ENCODE measurements at regions not wholly inside any gene's neighbourhood (a gene's known extent, or its start where the extent isn't known, plus 50 kb on each side); places are given as distances from the start of the nearest gene placed in this dataset.

DNA sequence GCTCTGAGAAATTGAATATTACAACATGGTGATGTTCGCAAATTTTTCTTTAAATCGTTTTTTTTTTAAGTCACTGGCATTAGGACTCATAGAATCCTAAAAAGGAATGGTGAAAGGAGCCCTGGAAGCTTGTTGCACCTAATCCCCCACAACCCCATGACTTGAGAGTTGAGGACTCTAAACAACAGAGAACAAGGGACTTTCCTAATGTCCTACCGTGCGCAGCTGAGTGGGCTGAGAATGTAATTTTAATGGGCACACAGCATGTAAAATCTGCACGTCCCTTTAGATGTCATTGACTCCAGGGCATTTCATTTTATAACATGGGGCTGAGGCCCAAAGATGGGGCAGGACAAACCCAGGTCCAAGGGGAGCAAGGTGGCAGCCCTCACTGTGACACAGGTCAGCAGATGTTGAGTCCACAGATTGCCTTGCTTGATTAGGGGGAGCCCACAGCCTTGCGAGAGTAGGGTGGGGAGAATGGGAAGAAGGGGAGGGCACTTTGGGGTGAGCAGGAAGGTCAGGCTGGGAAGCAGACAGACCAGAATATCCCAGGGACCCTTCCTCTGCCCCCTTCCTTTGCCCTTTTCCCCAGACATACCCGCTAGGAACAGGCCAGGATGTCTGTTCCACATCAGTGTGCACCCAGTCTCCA lies 208.4 kb upstream of the ZMIZ1 start:
- DNase-seq (ENCODE audit: low read depth), result no peak

GRCh38 chr10:78861529-78862327 lies 207.0 kb upstream of the ZMIZ1 start:
- DNase-seq (ENCODE audit: low read depth), result no peak

GRCh38 chr10:78862328-78862640 lies 206.5 kb upstream of the ZMIZ1 start:
- no peak for DNase-seq (ENCODE audit: low read depth)

GRCh38 chr10:78863140-78863905 lies 205.4 kb upstream of the ZMIZ1 start:
- DNase-seq (ENCODE audit: low read depth), result no peak

DNA sequence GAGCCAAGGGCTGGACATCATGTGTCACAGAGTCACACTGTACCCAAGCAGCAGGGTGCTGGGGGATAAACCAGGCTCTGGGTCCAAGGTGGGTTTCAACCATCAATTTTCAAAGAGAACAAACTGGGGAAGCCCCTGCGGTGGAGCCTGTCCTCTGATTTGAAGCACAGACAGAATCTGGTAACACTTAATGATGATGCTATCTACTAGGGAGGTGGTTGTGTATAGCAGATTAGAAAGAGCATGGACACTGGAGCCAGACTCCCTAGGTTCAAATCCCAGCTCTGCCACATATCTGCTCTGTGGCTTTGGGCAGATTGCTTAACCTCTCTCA lies 204.9 kb upstream of the ZMIZ1 start:
- no peak for DNase-seq (ENCODE audit: low read depth)

GRCh38 chr10:78864761-78865537 lies 203.8 kb upstream of the ZMIZ1 start:
- DNase-seq (ENCODE audit: low read depth), result no peak

DNA sequence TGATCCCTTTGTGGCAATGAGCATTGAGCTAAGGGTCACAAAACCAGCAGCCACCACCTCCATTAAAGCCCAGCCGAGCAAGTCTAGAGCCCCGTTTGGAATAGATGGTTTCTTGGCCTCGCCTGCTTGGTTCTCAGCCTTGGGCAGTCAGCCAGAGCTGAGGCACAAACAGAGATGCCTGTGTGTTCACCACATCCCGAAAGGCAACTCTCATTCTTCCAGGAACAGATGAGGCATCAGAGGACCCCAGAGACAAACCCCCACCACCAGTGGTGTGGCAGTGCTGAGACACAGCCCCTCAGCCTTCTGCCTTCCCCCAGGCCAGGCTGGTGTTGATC lies 203.3 kb upstream of the ZMIZ1 start:
- DNase-seq (ENCODE audit: low read depth), result no peak

DNA sequence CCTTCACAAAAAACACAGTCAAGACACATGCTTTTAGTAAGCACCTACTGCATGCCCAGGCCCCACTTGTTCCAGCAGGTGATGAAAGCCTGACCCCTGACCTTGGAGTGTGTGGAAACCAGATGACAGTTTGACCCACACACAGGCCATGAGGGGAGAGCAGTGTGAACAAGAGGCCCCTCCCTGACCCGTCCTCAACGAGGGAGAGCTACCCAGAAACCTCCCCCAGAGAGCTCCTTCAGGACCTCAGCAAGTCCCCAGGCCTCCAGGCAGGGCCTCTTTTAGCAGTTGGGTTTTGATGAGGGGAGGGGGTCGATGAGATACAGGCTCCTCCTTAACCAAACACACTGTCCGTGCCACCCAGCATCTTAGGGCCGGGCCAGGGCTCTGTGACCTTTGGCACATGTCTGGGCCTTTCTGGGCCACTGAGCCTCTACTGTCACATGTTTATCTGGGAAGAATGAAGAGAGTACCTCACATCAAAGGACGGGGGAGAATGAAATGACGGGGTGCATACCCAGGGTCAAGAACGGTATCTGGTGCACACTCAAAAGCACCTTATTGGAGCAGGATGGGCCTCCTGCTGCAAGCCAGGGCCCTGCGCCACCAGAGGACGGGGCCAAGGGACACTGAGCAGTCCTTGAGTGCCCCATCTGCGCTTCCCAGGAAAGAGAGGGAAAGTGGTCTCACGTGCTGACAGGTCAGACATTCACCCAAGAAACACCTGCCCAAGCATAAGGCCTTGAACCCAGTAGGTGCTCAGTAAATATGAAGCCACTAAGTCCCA lies 202.6 kb upstream of the ZMIZ1 start:
- no peak for DNase-seq (ENCODE audit: low read depth)

DNA sequence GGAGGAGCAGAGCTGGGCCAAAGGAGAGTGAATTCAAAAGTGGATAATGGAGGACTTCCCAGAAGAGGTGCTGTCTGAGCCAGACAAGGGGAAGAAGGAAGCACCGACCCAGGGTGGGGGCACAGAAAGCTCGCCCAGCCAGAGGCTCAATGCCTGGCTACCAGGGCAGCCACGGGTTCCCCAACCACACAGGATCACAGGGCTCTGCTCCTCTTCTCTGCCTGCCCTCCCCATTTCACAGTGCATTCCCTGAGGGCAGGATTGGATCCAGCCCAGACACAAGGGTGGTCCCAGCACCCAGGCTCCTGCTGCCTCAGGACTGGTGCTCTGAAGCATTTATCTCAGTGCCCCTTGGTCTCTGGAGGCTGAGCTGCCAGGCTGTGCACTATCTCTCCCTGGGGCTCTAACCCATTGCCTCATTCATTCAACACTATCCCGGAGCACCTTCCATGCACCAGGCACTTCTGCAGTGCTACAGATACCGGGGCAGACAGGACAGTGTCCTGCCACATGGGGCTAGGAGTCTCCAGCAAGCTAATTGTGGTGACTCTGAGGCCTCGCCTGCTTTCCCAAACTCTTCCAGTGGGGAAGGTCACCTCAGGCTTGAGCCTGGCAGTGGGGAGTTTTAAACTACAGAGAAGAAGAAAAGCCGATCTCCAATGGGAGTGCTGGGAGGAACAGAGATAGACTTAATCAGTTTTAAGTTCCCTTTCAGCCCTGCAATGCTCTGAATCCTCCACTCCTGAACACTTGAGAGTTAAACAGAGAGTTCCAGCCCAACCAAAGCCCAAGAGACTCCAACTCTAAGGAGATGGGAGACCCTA lies 201.8 kb upstream of the ZMIZ1 start:
- no peak for DNase-seq (ENCODE audit: low read depth)

- no peak for DNase-seq (ENCODE audit: low read depth)
Observed at GRCh38 chr10:78867555-78867939, 201.2 kb upstream of the ZMIZ1 start.

DNA sequence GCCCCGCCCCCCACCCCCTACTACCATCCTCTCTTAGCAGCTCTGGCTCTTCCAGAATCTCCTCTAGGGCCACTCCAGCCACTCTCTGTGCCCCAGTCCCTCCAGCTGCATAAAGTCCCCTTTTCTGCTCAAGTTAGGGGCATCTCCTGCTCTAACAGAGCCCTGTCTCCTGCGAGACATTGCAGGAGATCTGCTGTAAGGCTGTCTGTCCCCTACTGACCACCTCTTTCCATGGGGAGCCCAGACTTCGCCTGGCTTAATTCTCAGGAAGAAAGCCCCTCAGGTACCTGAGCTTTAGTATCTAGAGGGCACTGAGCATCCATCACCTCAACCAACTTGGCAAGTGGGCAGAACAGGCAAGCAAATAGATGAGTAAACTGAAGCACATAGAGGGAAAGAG lies 200.7 kb upstream of the ZMIZ1 start:
- no peak for DNase-seq (ENCODE audit: low read depth)

GRCh38 chr10:78868456-78868855 lies 200.3 kb upstream of the ZMIZ1 start:
- no peak for DNase-seq (ENCODE audit: low read depth)

DNA sequence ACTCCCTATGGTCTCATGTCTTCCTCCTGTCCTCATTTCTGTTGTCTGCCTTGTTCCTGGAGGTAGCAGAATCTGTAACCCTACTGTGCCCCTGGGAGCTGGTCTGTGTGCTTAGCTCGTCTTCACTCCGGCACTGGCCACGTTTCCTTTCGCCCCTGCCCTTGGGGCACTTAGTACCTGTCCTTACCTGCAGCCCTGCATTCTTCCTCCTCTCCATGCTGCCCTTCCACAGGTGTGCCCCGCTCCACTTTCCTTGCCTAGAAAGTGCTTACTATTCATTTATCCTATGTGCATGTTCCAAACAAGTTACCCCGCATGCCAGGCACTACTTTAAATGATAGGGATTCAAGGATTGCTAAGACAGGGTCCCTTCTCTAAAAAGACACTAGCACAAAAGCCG lies 199.9 kb upstream of the ZMIZ1 start:
- no peak for DNase-seq (ENCODE audit: low read depth)

- no peak for DNase-seq (ENCODE audit: low read depth)
Observed at GRCh38 chr10:78869508-78870454, 199.0 kb upstream of the ZMIZ1 start.

GRCh38 chr10:78870458-78870857 lies 198.3 kb upstream of the ZMIZ1 start:
- DNase-seq (ENCODE audit: low read depth), result no peak

DNA sequence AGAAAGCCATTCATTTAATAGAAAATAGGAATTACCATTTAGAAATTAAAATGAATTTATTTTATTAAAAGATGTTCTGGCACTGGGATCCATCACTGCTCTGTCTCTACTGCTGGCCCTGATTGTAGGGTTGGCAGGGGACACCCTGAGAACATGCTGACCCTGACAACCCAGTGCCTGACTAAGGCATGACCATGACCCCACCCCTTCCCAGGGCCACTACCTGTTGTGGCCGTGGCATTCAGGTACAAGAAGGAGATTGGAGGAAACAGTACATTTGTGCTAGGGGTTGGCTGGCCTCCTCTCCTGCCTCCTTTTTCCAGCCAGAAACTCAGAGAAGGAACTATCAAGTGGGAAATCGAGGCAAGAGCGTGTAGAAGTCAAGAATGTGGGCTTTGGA lies 197.0 kb upstream of the ZMIZ1 start:
- DNase-seq (ENCODE audit: low read depth), result no peak

DNA sequence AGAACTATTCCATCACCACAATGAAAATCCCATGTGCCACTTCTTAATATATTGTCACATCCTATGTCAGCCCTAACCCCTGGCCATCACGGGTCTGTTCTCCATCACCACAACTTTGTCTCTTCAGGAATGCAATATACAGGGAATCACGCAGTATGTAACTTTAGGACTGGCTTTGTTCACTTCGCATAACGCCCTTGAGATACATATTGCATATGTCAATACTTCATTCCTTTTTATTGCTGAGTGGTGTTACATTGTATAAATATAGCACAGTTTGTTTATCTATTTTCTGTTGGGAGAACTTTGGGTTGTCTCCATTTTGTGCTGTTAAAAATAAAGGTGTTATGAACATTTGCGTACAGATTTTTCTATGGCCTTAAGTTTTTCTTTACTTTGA lies 195.4 kb upstream of the ZMIZ1 start:
- DNase-seq (ENCODE audit: low read depth), result no peak

DNA sequence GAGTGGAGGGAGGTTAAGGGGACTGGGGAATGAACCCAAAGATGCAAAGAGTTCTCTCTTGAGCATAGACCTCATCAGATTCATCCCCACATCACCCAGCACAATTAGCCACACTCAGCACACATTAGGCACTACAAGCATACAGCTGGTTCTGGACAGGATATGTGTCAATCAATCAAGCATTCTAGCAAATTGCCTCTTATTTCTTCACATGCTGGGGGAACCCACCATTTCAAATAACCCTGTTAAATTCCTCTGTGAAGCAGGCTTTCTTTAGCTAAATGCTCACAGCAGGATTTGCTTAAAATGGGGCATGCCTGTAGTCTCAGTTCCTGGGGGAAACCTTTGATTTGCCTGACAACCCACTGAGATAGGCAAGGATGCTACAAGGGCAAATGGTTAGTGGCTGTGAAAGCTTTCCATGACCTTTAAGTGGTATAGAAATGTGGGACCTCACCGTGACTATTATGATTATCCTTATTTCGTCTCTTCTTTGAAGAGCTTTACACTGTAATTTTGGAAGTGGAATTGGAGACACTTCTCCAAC lies 193.4 kb upstream of the ZMIZ1 start:
- no peak for DNase-seq (ENCODE audit: low read depth)

DNA sequence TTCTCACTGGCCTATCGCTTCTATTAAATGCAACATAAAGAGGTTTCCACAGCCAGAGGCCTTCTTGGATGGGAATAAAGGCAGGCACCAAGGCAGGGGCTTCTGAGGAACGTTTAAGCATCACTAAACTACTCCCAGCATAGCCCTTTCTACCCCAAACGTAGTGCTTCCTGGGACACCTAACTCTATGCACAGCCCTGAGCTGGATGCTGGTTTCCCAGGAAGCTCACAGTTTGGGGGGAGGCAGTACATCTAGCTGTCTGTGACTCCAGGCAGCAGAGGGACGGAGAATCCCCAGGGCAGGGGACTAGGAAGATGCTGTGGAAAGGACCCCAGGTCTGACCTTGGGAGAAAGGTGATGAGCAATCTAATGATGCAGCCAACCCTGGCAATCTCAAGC lies 192.8 kb upstream of the ZMIZ1 start:
- no peak for DNase-seq (ENCODE audit: low read depth)

- no peak for DNase-seq (ENCODE audit: low read depth)
Observed at GRCh38 chr10:78876449-78876848, 192.3 kb upstream of the ZMIZ1 start.
